Hepatocyte (in vitro differentiated cells): ENCODE measurements at regions not wholly inside any gene's neighbourhood (a gene's known extent, or its start where the extent isn't known, plus 50 kb on each side); places are given as distances from the start of the nearest gene placed in this dataset.
"Not testable (repeated sequence)": the region's sequence is repeated elsewhere in the genome, so short reads cannot be mapped to it uniquely, and the experiment has no call there.

ENCODE experiments used
- DNase-seq: peaks from one replicate; pipeline ENCODE4 v3.0.0-alpha.2; 2016; ENCODE audit warnings: low spot score
- H2AFZ ChIP-seq: fragments of 200-600 bp; sonication (generic); 2 replicates; pipeline ENCODE4 v1.6.0; 2016; ENCODE audit warnings: antibody characterized with exemption, mild to moderate bottlenecking
- H3K27ac ChIP-seq: fragments of 200-600 bp; sonication (generic); 2 replicates; pipeline ENCODE4 v1.5.1; 2016; ENCODE audit warnings: mild to moderate bottlenecking
- H3K27me3 ChIP-seq: fragments of 200-600 bp; sonication (generic); 2 replicates; pipeline ENCODE4 v1.6.1; 2016
- H3K36me3 ChIP-seq: fragments of 200-600 bp; sonication (generic); replicated peaks from 2 replicates; pipeline ENCODE4 v1.5.1; 2016; ENCODE audit warnings: low read depth; ENCODE audit not compliant: insufficient read depth
- H3K4me1 ChIP-seq: fragments of 200-600 bp; sonication (generic); 2 replicates; pipeline ENCODE4 v1.5.1; 2016; ENCODE audit warnings: mild to moderate bottlenecking, moderate library complexity; ENCODE audit not compliant: insufficient read depth
- H3K4me2 ChIP-seq: fragments of 200-600 bp; sonication (generic); 2 replicates; pipeline ENCODE4 v1.6.0; 2016
- H3K4me3 ChIP-seq: fragments of 200-600 bp; sonication (generic); 2 replicates; pipeline ENCODE4 v1.5.1; 2016; ENCODE audit warnings: mild to moderate bottlenecking
- H3K79me2 ChIP-seq: fragments of 200-600 bp; sonication (generic); 2 replicates; pipeline ENCODE4 v1.6.0; 2017; ENCODE audit warnings: mild to moderate bottlenecking
- H3K9me2 ChIP-seq: fragments of 200-600 bp; sonication (generic); replicated peaks from 2 replicates; pipeline ENCODE4 v1.6.0; 2017; ENCODE audit warnings: mild to moderate bottlenecking; ENCODE audit not compliant: insufficient read depth
- H3K9me3 ChIP-seq: fragments of 200-600 bp; sonication (generic); 2 replicates; pipeline ENCODE4 v1.5.1; 2016; ENCODE audit warnings: low read depth, mild to moderate bottlenecking
- H4K20me1 ChIP-seq: fragments of 200-600 bp; sonication (generic); 2 replicates; pipeline ENCODE4 v1.6.0; 2016; ENCODE audit warnings: mild to moderate bottlenecking; ENCODE audit not compliant: insufficient read depth, poor library complexity, severe bottlenecking
- CTCF ChIP-seq: fragments of 200-600 bp; sonication (generic); IDR thresholded peaks from 2 replicates; pipeline ENCODE4 v1.5.1; 2016; ENCODE audit warnings: antibody characterized with exemption, mild to moderate bottlenecking; ENCODE audit not compliant: poor library complexity
- EZH2 ChIP-seq: fragments of 200-600 bp; sonication (generic); IDR thresholded peaks from 2 replicates; pipeline ENCODE4 v1.6.1; 2016; ENCODE audit warnings: antibody characterized with exemption, mild to moderate bottlenecking, borderline replicate concordance
- EZH2phosphoT487 ChIP-seq: fragments of 200-600 bp; sonication (generic); IDR thresholded peaks from one replicate; pipeline ENCODE4 v1.6.1; 2018; ENCODE audit warnings: antibody characterized with exemption, mild to moderate bottlenecking, low read depth, moderate library complexity; ENCODE audit not compliant: unreplicated experiment, severe bottlenecking
- WGBS: methylation state at CpG from one replicate; pipeline ENCODE4 v1.1.6; 2016; ENCODE audit warnings: low lambda C conversion rate; ENCODE audit errors: missing lambda C conversion rate; 5-methylcytosine and 5-hydroxymethylcytosine counted together

- no peaks in the 10 kb centered on the region for H3K36me3 ChIP-seq
- no peaks in the 10 kb centered on the region for H3K27me3 ChIP-seq
- no peaks in the 10 kb centered on the region for H3K79me2 ChIP-seq
- no peak for DNase-seq
- H3K4me2 ChIP-seq: no peak overlapping the region
- WGBS: 95% methylated on average over 3 of the region's 3 CpGs
- TF ChIP-seq EZH2 (no peak), EZH2phosphoT487 (no peak), CTCF (no peak)
- H3K4me3 ChIP-seq: no peak overlapping the region
- peaks cover 4% of the 10 kb centered on the region for H3K9me3 ChIP-seq
- H3K9me2 ChIP-seq: no peaks in the 10 kb centered on the region
- no peaks in the 10 kb centered on the region for H4K20me1 ChIP-seq
- H3K27ac ChIP-seq: no peak overlapping the region
- H3K4me1 ChIP-seq: no peaks in the 10 kb centered on the region
- no peak overlapping the region for H2AFZ ChIP-seq
Observed at GRCh38 chr1:198959032-198959431, 320.2 kb downstream of the PTPRC start.

- no peak overlapping the region for H3K4me3 ChIP-seq
- H3K79me2 ChIP-seq: no peaks in the 10 kb centered on the region
- H4K20me1 ChIP-seq: no peaks in the 10 kb centered on the region
- H3K36me3 ChIP-seq: no peaks in the 10 kb centered on the region
- no peaks in the 10 kb centered on the region for H3K4me1 ChIP-seq
- 79% methylated on average over 2 of the region's 2 CpGs for WGBS
- H2AFZ ChIP-seq: no peak overlapping the region
- TF ChIP-seq CTCF (no peak), EZH2 (no peak), EZH2phosphoT487 (no peak)
- no peak overlapping the region for H3K4me2 ChIP-seq
- H3K27ac ChIP-seq: no peak overlapping the region
- H3K9me2 ChIP-seq: no peaks in the 10 kb centered on the region
- H3K9me3 ChIP-seq: peaks cover 4% of the 10 kb centered on the region
- no peak for DNase-seq
- no peaks in the 10 kb centered on the region for H3K27me3 ChIP-seq
Observed at GRCh38 chr1:198959676-198960075, 320.8 kb downstream of the PTPRC start.

- not testable (repeated sequence) for H3K4me3 ChIP-seq, H3K27ac ChIP-seq, H4K20me1 ChIP-seq, H3K9me2 ChIP-seq, H3K9me3 ChIP-seq, H3K36me3 ChIP-seq, H3K4me2 ChIP-seq, H3K27me3 ChIP-seq, H2AFZ ChIP-seq, H3K4me1 ChIP-seq, H3K79me2 ChIP-seq, DNase-seq
Observed at GRCh38 chr1:198963796-198964195, 325.0 kb downstream of the PTPRC start.

GRCh38 chr1:198966519-198966918, 327.7 kb downstream of the PTPRC start:
- Histone ChIP-seq H3K9me2 (no peaks in the 10 kb centered on the region), H3K27ac (no peak overlapping the region), H3K79me2 (no peaks in the 10 kb centered on the region), H3K4me1 (no peaks in the 10 kb centered on the region), H3K9me3 (peaks cover 4% of the 10 kb centered on the region), H2AFZ (no peak overlapping the region), H3K27me3 (no peaks in the 10 kb centered on the region), H3K4me3 (no peak overlapping the region), H3K36me3 (no peaks in the 10 kb centered on the region), H4K20me1 (no peaks in the 10 kb centered on the region), H3K4me2 (no peak overlapping the region)
- TF ChIP-seq EZH2phosphoT487 (no peak), CTCF (no peak), EZH2 (no peak)
- WGBS: 92% methylated on average over 4 of the region's 4 CpGs
- no peak for DNase-seq
